Colonic mucosa (tissue), 4 donors: ENCODE measurements at regions not wholly inside any gene's neighbourhood (a gene's known extent, or its start where the extent isn't known, plus 50 kb on each side); places are given as distances from the start of the nearest gene placed in this dataset.

Source experiments
- DNase-seq: peaks from one replicate; pipeline ENCODE4 v3.0.0-alpha.2; 2020
- H3K27ac ChIP-seq: fragments of 200-600 bp; one replicate; pipeline ENCODE4 v1.8.0; 2021
- H3K27me3 ChIP-seq: fragments of 200-600 bp; one replicate; pipeline ENCODE4 v1.8.0; 2021
- H3K36me3 ChIP-seq: fragments of 200-600 bp; one replicate; pipeline ENCODE4 v1.8.0; 2021
- H3K4me1 ChIP-seq: fragments of 200-600 bp; one replicate; pipeline ENCODE4 v1.8.0; 2021; ENCODE audit warnings: mild to moderate bottlenecking
- H3K4me3 ChIP-seq: fragments of 200-600 bp; one replicate; pipeline ENCODE4 v1.8.0; 2021
- H3K9ac ChIP-seq, 2 donors: one replicate each; pipeline ENCODE4 v1.7.0; 2013; ENCODE audit warnings: control low read depth in 2 of 2, low read depth in 2 of 2, low read length in 2 of 2
- H3K9me3 ChIP-seq: fragments of 200-600 bp; one replicate; pipeline ENCODE4 v1.8.0; 2021
- intact Hi-C: fragments of 100-400 bp; cut with DNase I; formaldehyde crosslinking; loops from one replicate; pipeline ENCODE4 v1.14.1; 2022
- TF ChIP-seq, protein P1 (sequence below): fragments of 200-600 bp; IDR thresholded peaks from one replicate; pipeline ENCODE4 v1.8.0; 2022; ENCODE audit warnings: antibody characterized with exemption, mild to moderate bottlenecking
- donor health status: healthy.
- donor health status: DM: no; HTN: no; CAD: no.
- donor health status: DM: no; HTN: no; CAD: no.

DNA sequence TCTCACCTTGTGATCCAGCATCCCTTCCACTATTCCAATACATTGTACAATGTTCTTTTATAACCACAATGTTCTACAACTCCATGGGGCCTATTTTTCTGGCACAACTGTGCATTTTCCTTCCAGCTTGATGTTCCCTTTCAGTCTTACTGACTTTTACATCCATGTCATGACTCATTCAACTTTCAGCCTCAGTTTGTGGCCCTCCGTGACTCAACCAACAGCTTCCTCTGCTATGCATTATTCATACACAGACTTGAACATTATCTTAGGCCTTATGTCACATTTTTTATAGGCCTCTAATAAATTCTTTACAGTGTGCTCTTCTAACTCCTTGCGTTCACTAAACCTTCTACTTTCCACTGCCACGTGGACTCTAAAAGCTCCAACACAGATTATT, 119.4 kb upstream of the PRMT6 start:
- Histone ChIP-seq H3K27me3 (no peaks in the 10 kb centered on the region), H3K27ac (no peak overlapping the region), H3K9me3 (no peaks in the 10 kb centered on the region), H3K36me3 (no peaks in the 10 kb centered on the region), H3K9ac (no peak overlapping the region), H3K4me1 (no peaks in the 10 kb centered on the region), H3K4me3 (no peak overlapping the region)
- intact Hi-C loops: no loop called here
- TF ChIP-seq, protein P1, sequence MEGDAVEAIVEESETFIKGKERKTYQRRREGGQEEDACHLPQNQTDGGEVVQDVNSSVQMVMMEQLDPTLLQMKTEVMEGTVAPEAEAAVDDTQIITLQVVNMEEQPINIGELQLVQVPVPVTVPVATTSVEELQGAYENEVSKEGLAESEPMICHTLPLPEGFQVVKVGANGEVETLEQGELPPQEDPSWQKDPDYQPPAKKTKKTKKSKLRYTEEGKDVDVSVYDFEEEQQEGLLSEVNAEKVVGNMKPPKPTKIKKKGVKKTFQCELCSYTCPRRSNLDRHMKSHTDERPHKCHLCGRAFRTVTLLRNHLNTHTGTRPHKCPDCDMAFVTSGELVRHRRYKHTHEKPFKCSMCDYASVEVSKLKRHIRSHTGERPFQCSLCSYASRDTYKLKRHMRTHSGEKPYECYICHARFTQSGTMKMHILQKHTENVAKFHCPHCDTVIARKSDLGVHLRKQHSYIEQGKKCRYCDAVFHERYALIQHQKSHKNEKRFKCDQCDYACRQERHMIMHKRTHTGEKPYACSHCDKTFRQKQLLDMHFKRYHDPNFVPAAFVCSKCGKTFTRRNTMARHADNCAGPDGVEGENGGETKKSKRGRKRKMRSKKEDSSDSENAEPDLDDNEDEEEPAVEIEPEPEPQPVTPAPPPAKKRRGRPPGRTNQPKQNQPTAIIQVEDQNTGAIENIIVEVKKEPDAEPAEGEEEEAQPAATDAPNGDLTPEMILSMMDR: no peak
- no peak for DNase-seq

DNA sequence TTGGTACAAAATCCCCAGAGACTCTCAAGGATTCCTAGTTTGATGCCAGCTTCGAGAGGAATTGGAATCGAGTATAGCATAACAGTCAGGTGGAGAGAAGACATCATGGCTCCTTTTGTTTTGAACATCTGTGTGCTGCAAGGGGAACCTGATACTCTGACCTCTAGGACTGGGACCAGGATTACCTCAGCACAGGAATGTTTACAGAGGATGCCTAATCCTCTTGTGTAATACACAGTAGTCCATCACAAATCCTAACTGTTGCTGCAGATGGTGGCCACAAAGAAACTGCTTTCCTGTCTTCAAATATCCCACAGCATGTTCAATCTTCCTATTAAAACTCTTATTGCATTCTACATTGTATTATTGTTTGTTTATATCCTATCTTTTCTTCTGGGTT, 111.8 kb upstream of the PRMT6 start:
- intact Hi-C loops: no loop called here
- TF ChIP-seq, protein P1: no peak
- no peak for DNase-seq
- H3K27ac ChIP-seq: no peak overlapping the region
- no peaks in the 10 kb centered on the region for H3K4me1 ChIP-seq
- H3K9me3 ChIP-seq: no peaks in the 10 kb centered on the region
- no peaks in the 10 kb centered on the region for H3K27me3 ChIP-seq
- H3K9ac ChIP-seq: no peak overlapping the region
- H3K36me3 ChIP-seq: no peaks in the 10 kb centered on the region
- no peak overlapping the region for H3K4me3 ChIP-seq

DNA sequence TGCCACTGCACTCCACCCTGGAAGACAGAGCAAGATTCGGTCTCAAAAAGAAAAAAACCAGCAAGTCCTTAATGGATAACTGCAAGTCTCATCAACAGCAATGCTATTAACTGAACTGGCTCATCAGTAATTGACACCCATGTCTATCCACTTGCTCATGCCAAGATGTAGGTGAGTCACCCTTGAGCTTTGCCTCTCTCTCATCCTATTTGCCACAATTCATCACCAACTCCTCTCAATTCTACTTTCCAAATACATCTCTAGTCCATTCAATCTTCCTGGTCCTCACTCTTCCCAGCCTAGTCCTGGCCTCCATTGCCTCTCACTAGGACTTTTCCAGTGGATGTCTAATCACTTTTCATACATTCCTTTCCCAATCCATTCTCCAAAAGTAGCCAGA, 103.7 kb upstream of the PRMT6 start:
- intact Hi-C loops: no loop called here
- DNase-seq: no peak
- no peaks in the 10 kb centered on the region for H3K36me3 ChIP-seq
- no peaks in the 10 kb centered on the region for H3K27me3 ChIP-seq
- no peaks in the 10 kb centered on the region for H3K9me3 ChIP-seq
- no peak overlapping the region for H3K27ac ChIP-seq
- TF ChIP-seq, protein P1: no peak
- H3K4me3 ChIP-seq: no peak overlapping the region
- no peaks in the 10 kb centered on the region for H3K4me1 ChIP-seq
- H3K9ac ChIP-seq: no peak overlapping the region

DNA sequence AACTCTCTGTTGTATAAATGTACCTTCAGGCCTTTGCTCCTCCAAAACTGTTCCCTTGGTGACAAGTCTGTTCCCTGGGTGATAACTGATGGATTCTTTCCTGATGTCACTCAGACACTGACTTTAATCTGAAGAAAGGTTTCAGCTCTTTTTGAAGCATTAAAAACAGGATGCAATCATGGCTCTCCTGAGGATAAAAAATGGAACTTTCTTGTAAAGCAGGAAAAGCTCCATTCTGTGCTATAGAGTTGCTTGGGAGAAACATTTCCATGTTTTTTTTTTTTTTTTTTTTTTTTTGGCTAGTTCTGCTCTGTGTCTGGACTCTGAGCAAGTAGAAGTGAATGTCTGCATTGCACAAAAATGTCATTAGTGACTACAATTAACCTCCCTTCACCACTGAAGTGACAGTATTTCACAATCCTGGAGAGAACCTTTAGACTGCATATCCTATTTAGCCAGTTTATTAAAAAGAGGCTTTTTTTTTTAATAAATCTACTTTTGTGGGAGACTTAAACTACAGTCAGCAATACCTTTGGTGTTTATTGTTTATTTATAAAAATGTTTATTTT, 101.7 kb upstream of the PRMT6 start:
- H3K4me1 ChIP-seq: no peaks in the 10 kb centered on the region
- H3K9ac ChIP-seq: no peak overlapping the region
- TF ChIP-seq, protein P1: no peak
- no peaks in the 10 kb centered on the region for H3K36me3 ChIP-seq
- H3K27ac ChIP-seq: no peak overlapping the region
- no peaks in the 10 kb centered on the region for H3K27me3 ChIP-seq
- H3K4me3 ChIP-seq: no peak overlapping the region
- H3K9me3 ChIP-seq: no peaks in the 10 kb centered on the region
- DNase-seq: no peak
- intact Hi-C loops: no loop called here

DNA sequence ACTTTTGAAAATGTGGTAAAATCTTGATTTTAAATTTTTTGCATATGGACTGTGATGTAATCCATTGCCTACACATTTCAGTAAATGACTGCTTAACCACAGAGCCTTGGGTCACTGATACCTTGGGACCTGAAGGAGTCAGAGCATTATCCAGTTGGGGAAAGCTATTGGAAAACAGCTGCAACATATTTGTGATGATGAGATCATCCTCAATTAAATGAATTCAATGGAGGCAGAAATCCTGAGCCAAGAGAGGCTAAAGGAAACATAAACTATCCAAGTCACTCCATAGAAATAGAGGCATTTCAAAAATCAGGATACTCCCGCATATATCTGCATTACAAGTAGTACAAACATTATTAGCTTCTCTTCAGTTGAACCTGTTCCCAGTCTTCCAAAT, 99.8 kb upstream of the PRMT6 start:
- Histone ChIP-seq H3K9me3 (no peaks in the 10 kb centered on the region), H3K36me3 (no peaks in the 10 kb centered on the region), H3K27me3 (no peaks in the 10 kb centered on the region), H3K9ac (no peak overlapping the region), H3K4me3 (no peak overlapping the region), H3K4me1 (no peaks in the 10 kb centered on the region), H3K27ac (no peak overlapping the region)
- intact Hi-C loops: no loop called here
- TF ChIP-seq, protein P1: no peak
- no peak for DNase-seq
